ENCODE measurements at regions not wholly inside any gene's neighbourhood (a gene's known extent, or its start where the extent isn't known, plus 50 kb on each side); places are given as distances from the start of the nearest gene placed in this dataset.

- Histone ChIP-seq H2BK15ac (ENCODE audit: low read depth, low read length) (no peak overlapping the region), H3K9ac (ENCODE audit: extremely low read depth, insufficient read length, low read length) (no peak overlapping the region), H3K79me2 (ENCODE audit: insufficient read depth, low read length) (no peaks in the 10 kb centered on the region), H3K27ac (ENCODE audit: insufficient read length, low read depth, low read length) (no peak overlapping the region), H2BK12ac (ENCODE audit: insufficient read length, low read depth, low read length) (no peak overlapping the region), H4K8ac (replicated peaks; ENCODE audit: insufficient read length, low read depth, low read length) (no peak overlapping the region), H3K23ac (ENCODE audit: insufficient read length, low read depth, low read length) (no peak overlapping the region), H3K56ac (ENCODE audit: insufficient read length, low read depth, low read length) (no peak overlapping the region), H4K91ac (ENCODE audit: insufficient read length, low read depth, low read length) (no peak overlapping the region), H3K4ac (ENCODE audit: low read depth, low read length) (no peak overlapping the region), H3K14ac (ENCODE audit: insufficient read depth, low read length) (no peak overlapping the region), H3T11ph (ENCODE audit: low read length) (no peak overlapping the region), H4K20me1 (ENCODE audit: control insufficient read depth, insufficient read depth, insufficient read length) (no peaks in the 10 kb centered on the region), H3K4me2 (ENCODE audit: insufficient read depth, insufficient read length, low read length) (no peak overlapping the region), H2AFZ (ENCODE audit: low read length) (no peak overlapping the region), H3K18ac (ENCODE audit: insufficient read length, low read depth, low read length) (no peak overlapping the region), H2BK20ac (ENCODE audit: low read depth, low read length, poor library complexity, severe bottlenecking) (no peak overlapping the region), H2AK5ac (ENCODE audit: insufficient read length, low read length) (no peak overlapping the region), H4K5ac (ENCODE audit: insufficient read length, low read depth, low read length) (no peak overlapping the region), H3K27me3 (ENCODE audit: insufficient read depth, low read length) (no peaks in the 10 kb centered on the region), H3K23me2 (ENCODE audit: insufficient read length, low read depth, low read length, poor library complexity, severe bottlenecking) (no peaks in the 10 kb centered on the region), H2BK5ac (ENCODE audit: insufficient read length, low read length) (no peak overlapping the region), H3K79me1 (ENCODE audit: insufficient read depth, low read depth, low read length, poor library complexity, severe bottlenecking) (no peaks in the 10 kb centered on the region), H3K9me3 (ENCODE audit: control insufficient read depth, low read depth, low read length) (no peaks in the 10 kb centered on the region), H2BK120ac (ENCODE audit: low read depth, low read length, poor library complexity, severe bottlenecking) (no peak overlapping the region), H3K4me1 (ENCODE audit: insufficient read depth, low read length) (peaks cover 3% of the 10 kb centered on the region; the same call in 1 of the 2 replicates)
- Mint-ChIP-seq H3K27me3 (ENCODE audit: low read depth) (no peaks in the 10 kb centered on the region), H3K36me3 (ENCODE audit: insufficient read depth in 1 of 3, low read depth in 3 of 3) (no peaks in the 10 kb centered on the region), H3K4me1 (peaks cover 7 to 9% of the 10 kb centered on the region in 2 experiments), H3K9me3 (peaks cover 0 to 2% of the 10 kb centered on the region in 2 experiments; a peak in 3 of 5 replicates), H3K27ac (no peak overlapping the region), H3K4me3 (no peak overlapping the region)
- no peak for TF ChIP-seq CTCF (conservative IDR thresholded peaks at IDR 0.05)
- DNase-seq = no peak
- WGBS (ENCODE audit: extremely low coverage, insufficient read length, low lambda C conversion rate) = no CpG with 5 or more reads among the region's 6 CpGs
These were observed 160.3 kb upstream of the ATXN1 start for GRCh38 chr6:16921399-16922110.
